GM18519 (cell line): ENCODE measurements at regions not wholly inside any gene's neighbourhood (a gene's known extent, or its start where the extent isn't known, plus 50 kb on each side); places are given as distances from the start of the nearest gene placed in this dataset.

Source experiments
- ATAC-seq: cut with Tn5 transposase; IDR thresholded peaks from one replicate; pipeline ENCODE4 v1.9.1; 2021; ENCODE audit warnings: mild to moderate bottlenecking, moderate library complexity; ENCODE audit not compliant: unreplicated experiment, low FRiP score

DNA sequence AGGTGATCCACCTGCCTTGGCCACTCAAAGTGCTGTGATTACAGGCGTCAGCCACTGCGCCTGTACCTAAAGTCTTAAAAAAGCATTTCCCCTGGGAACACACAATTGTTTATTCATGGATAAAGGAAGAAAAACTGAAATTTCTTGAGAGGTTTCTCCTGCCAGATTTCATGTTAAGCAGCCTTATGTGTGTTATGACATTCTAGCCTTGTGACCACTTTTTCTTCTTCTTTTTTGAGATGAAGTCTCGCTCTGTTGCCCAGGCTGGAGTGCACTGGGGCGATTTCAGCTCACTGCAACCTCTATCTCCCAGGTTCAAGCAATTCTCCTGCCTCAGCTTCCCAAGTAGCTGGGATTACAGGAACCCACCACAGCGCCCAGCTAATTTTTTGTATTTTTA, 57.8 kb upstream of the PLAC8 start:
- no peak for ATAC-seq

DNA sequence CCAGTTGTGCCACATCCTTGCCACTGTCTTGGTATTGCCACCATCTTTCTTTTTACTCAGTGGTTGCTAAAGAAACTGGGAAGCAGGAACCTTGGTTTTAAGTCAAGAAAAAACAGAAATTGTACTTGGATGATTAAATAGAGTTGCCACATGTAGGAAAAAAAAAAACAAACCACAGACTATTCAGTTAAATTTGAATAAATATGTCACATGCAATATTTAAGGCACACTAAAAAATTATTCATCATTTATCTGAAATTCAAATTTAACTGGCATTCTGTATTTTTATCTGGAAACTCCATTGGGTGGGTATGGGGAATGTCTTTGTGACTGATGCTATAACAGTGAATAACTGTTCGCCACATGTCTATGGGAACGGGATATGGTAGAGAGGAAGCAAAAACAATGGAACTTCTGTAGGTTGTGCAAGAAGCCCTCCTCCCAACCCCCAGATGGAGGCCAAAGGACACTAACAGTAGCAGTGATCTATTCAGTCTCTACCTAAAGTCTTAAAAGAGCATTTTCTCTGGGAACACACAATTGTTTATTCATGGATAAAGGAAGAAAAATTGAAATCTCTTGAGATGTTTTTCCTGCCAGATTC, 57.0 kb upstream of the PLAC8 start:
- no peak for ATAC-seq

DNA sequence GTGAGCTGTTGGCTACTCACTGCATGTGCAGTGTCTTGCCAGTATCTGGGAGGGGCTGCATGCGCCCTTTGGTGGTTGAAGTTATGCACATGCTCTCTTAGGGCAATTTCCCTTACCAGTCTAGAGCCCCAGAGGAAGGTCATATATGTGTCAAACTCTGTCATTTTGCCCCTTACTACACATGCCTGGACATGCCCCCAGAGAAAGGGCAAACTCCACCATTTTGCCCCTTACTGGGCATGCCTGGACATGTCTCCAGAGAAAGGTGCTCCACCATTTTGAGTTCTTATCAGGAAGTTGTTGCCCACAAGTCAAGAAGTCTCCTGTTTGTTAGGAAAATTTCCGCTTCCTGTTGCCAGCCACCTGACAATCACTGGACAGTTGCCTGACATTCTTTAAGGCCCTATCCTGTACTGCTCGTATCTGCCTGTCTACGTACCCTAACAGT, 56.4 kb upstream of the PLAC8 start:
- no peak for ATAC-seq
